Left ventricle myocardium superior (tissue), 1 donor: ENCODE measurements at regions not wholly inside any gene's neighbourhood (a gene's known extent, or its start where the extent isn't known, plus 50 kb on each side); places are given as distances from the start of the nearest gene placed in this dataset.

ENCODE experiments used
- ATAC-seq: fragments of 200-7000 bp; cut with Tn5 transposase; one replicate; pipeline ENCODE4 v1.9.1; 2020; ENCODE audit warnings: mild to moderate bottlenecking, moderate library complexity
- DNase-seq: peaks from one replicate; pipeline ENCODE4 v3.0.0-alpha.2; 2020
- intact Hi-C: fragments of 100-400 bp; cut with micrococcal nuclease; formaldehyde crosslinking; loops from one replicate; pipeline ENCODE4 v1.11.0; 2022
- donor health status: DM: no; HTN: yes; CAD: no; lungs with severe emphysema.

- no peak for ATAC-seq
- no peak for DNase-seq
- intact Hi-C loops: no loop called here
Measured at GRCh38 chr9:27847818-27848217, 274.5 kb upstream of the C9orf72 start.

DNA sequence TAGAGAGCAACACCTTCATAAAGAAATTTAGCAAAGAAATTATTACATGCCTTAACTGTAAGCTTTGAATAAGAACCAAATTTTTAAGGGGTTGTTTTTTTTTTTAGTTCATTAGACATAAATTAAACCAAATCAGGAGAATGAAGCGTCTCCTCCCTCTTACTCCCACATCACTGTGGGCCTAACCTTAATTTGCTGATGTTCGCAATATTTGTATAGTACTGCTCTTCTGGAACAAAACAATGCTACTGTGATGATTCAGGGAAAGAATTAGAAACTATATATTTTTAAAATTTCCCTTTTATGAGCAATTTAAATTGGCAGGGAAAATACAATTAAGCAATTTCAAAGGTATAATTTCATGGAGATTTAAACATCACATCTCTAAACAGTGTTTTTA, 275.0 kb upstream of the C9orf72 start:
- intact Hi-C loops: no loop called here
- ATAC-seq (no peak), DNase-seq (no peak)

DNA sequence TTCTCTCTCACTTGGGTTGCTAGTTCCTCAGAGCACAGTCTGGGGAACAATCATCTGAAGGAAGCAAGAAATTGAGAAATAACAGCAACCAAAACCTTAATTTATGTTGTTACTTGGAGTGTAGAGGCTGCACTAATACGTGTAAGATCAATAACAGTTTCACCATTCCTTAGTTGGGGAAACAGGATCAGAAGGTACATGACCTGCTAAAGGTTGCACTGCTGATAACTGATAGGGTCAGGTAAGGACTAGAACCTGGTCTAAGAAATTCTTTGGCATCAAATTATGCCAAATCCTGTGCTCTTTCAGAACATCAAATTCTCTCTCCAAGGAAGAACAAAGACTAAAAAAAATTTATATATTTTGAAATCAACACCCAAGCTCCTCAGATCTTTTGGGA, 278.6 kb upstream of the C9orf72 start:
- ATAC-seq: no peak
- intact Hi-C loops: no loop called here
- no peak for DNase-seq

DNA sequence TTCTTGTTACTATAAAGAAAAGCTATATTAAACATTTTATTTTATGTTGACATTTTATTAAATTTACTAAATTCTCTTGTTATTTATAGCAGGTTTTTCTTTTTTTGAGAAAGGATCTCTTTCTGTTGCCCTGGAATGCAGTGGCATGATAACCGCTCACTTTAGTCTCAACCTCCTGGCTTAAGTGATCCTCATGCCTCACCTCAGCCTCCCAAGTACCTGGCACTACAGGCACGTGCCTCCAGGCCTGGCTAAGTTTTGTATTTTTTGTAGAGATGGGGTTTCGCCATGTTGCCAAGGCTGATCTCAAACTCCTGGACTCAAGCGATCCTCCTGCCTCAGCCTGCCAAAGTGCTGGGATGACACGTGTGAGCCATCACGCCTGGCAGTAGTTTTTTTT, 280.2 kb upstream of the C9orf72 start:
- no peak for DNase-seq
- intact Hi-C loops: no loop called here
- no peak for ATAC-seq

GRCh38 chr9:27856054-27856453, 282.8 kb upstream of the C9orf72 start:
- ATAC-seq (no peak), DNase-seq (no peak)
- intact Hi-C loops: no loop called here

DNA sequence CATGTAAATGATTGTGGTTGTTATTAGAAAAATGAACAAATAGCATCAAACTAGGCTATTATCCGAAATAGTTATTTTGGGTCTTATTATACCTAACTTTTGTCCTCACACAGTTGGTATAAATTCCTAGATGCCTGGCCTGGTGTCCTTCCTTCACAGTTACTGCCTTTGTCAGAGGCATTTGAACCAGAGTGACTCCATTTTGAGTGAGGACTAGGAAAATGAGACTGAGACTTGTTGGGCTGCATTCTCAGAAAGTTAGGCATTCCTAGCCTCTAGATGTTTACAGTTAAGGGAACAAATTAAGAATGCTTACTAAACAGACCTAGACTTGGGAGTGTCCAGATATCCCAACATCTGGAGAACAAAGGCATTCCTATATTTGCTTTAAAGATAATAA, 283.5 kb upstream of the C9orf72 start:
- ATAC-seq: no peak
- intact Hi-C loops: no loop called here
- no peak for DNase-seq

DNA sequence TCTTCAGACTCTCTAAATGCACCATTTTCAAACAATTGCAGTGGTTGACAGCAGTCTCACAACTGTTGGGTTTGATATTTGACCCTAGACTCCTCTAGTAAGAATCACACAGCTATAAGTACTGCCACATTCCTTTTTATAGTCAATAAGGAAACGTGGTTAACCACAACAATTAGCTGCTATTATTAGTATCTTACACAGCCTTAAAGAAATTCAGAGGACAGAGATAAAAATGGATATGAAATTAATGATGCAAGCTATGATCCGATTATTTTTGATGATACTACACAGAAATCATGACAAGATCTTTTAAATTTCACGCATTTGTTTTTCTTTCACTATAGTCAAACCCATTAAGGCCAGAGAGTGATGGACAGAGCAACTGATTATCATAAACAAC, 288.6 kb upstream of the C9orf72 start:
- DNase-seq: no peak
- intact Hi-C loops: no loop called here
- ATAC-seq: no peak

DNA sequence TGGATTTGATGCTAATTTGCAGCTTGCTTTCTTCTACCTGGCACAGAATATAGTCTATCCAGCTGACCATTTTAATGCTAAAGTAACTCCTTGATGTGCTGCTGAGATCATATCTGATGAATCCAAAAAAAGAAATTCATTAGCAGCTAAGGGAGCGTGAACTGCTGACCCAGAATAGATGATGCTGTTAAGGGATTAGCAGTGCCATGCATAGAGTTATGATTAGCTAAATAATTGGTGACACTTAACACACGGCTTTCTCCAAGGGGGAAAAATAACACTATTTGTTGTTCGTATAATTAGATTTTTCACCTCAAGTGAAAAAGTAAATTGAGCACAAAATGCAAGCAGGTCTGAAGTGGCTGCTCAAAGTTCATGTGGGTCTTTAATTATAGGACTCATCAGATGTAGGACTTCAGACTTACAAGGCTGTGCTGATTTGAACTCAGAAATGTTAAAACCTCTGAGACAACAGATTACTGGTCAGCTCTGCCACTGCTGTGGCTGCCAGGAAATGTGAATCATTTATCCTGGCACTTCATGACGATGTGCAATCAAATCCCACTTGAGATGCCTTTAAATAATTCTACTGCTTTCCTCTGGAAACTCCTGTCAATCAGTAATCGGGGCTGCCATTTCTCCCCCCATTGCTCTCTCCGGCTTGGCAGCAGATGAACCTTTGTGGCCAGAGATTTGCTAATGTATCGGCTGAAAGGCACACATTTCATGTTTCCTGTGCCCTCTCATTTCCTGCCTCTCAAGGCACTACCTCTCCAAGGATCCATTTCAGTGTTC, 291.6 kb upstream of the C9orf72 start:
- intact Hi-C loops: no loop called here
- ATAC-seq: no peak
- DNase-seq: no peak

DNA sequence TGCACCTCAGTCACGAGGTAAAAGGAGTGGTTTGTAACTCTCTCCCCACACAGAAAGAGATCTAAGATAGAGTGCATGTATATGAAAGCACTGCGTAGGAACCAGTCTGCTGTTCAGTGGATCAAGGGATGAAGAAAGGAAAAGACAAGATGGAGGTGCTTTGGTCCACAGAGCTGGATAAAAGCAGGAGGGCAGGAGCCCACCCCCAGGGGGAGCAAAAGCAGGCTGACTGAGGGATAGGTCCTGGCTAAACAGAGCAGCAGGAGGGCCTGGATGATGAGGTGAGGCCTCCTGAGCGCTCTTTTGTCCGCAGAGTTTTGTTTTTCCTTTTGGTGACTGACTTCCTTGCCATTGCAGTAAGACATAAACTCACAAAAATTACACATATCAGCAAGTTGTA, 293.5 kb upstream of the C9orf72 start:
- intact Hi-C loops: no loop called here
- DNase-seq (no peak), ATAC-seq (no peak)

DNA sequence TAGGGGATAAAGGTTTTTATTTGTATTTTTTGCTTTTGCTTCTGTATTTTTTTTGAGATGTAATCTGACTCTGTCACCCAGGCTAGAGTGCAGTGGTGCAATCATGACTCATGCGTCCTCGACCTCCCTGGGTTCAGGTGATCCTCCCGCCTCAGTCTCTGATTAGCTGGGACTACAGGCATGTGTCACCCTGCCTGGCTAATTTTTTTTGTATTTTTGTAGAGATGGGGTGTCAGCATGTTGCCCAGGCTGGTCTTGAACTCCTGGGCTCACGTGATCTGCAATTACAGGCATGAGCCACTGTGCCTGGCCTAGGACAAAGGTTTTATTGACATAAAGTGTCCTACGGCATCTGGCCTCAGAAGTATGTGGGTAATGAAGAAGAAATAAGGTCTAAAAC, 297.1 kb upstream of the C9orf72 start:
- DNase-seq (no peak), ATAC-seq (no peak)
- intact Hi-C loops: no loop called here

GRCh38 chr9:27880156-27880555, 306.9 kb upstream of the C9orf72 start:
- intact Hi-C loops: no loop called here
- DNase-seq: no peak

DNA sequence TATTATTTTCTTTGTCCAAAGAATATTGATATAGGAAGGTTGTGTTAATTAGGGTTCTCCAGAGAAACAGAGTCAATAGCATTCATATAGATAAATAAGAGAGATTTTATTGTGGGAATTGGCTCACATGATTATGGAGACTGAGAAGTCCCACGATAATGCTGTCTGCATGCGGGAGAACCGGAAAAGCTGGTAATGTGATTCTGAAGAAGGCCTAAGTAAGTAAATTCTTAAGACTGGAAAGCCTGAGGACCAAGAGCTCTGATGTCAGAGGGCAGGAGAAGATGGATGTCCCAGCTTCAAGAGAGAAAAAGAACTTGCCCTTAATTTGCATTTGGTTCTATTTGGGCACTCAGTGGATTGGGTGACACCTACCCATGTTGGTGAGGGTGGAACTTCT, 307.4 kb upstream of the C9orf72 start:
- no peak for ATAC-seq
- intact Hi-C loops: no loop called here
- no peak for DNase-seq

More at GRCh38 chr9:27880156-27880555, 306.9 kb upstream of the C9orf72 start:
- ATAC-seq: no peak

DNA sequence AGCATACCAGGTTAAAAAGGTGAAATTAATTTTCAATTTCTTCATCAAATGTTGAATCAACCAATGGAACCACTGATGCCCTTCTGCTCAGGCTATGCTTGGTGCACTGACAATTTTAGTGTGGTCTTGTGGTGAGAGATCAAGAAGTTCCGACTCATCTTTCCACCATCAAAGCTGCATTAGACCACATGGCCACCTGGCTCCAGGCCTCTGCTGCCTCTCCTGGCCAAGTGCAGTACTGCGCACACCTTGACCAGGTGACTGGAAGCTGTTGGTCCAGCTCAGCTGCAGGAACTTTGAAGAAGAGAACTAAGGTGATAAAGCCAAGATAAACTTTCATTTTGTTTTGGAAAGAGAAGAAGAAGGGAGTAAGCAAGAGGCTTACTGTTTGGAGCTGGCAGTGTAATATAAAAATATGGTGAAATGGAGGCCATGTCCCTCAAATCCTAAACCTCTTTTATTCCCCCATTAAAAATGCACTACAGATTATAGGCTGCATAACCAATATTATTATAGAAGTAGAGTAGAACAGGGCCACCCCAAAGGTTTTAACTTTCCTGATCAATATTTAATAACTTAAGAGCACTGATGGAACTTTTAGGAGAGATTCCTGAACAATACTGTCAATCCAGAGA, 315.5 kb upstream of the C9orf72 start:
- ATAC-seq: no peak
- intact Hi-C loops: no loop called here
- no peak for DNase-seq

- ATAC-seq: no peak
- intact Hi-C loops: no loop called here
- no peak for DNase-seq
Measured at GRCh38 chr9:27924502-27924901, 351.2 kb upstream of the C9orf72 start.

DNA sequence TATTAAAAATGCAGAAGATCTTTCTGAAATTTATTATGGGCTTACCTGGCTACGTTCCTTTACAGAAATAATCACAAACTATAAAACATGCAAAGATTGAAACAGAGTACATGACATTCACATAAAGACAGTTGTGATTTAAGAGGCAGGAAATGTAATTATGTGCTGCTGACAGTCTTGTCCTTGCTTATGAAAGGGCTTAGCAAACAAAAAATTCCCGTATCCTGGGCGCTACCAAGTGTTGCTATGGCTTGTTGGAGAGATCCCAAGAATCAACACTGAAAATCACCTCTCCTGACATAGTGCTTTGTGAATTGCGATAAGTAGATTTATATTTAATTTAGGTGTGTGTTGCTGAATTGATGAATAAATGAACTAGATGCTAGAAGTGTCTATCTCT, 352.5 kb upstream of the C9orf72 start:
- DNase-seq (no peak), ATAC-seq (no peak)
- intact Hi-C loops: no loop called here

DNA sequence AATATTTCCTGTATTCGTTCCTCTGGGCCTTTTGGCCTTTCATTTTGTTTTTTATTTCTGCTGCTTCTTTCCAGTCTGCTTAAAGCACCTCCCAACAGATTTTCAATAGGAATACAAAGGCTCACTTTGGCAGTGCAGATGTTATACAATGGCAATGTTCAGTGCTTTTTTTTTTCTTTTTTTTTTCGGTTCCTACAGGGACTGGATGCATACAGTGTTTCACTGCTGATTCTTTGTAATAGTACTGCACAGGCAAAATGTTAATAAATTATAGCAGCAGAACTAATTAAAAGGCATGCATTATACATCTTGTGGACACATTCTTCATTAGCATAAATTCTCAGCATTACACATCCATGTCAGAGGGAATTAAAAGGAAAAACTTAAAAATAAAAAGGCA, 356.6 kb upstream of the C9orf72 start:
- DNase-seq (no peak), ATAC-seq (no peak)
- intact Hi-C loops: no loop called here

GRCh38 chr9:27933210-27934025, 360.1 kb upstream of the C9orf72 start:
- intact Hi-C loops: no loop called here
- ATAC-seq: no peak
- no peak for DNase-seq

DNA sequence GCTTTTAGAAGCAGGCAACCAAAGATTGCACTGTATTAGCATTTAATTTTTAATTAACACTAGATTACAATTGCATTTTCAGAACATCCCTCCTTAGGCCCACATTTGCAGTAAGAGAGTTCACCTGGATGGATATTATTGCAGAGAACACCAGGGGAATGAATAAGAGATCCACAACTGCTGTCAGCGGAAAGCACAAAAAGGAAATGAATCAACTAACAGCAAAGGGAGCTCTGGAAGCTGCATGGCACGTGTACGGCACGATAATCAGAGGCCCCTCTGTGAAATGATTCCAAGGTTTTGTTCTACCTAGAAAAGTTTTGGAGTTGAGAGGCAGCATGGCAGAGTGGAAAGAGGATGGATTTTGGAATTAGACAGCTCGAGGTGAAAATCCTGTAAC, 361.2 kb upstream of the C9orf72 start:
- no peak for ATAC-seq
- no peak for DNase-seq
- intact Hi-C loops: no loop called here

- intact Hi-C loops: no loop called here
- no peak for DNase-seq
- no peak for ATAC-seq
Measured at GRCh38 chr9:27939186-27939585, 365.9 kb upstream of the C9orf72 start.

DNA sequence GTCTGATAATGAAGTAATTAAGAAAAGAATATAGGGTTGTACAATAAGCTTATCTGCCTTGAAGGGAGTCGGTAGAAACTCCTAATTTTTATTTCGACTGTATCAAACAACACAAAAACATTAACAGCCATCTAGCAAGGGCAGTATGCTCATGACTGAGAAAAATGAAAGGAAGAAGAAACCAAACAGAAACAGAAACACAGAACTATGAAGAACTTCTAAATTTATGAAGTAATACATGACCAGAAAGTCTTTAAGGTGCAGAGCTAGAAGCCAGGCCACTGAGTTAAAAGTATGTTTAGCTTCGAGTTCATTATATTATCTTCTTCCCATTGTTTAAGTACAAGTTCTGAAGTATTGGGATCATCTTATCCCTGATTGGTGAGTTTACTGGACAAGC, 367.3 kb upstream of the C9orf72 start:
- intact Hi-C loops: no loop called here
- DNase-seq (no peak), ATAC-seq (no peak)
